SHP77 (cell line): ENCODE measurements at regions not wholly inside any gene's neighbourhood (a gene's known extent, or its start where the extent isn't known, plus 50 kb on each side); places are given as distances from the start of the nearest gene placed in this dataset.
"Not testable (repeated sequence)": the region's sequence is repeated elsewhere in the genome, so short reads cannot be mapped to it uniquely, and the experiment has no call there.

Experiments
- DNase-seq, 2 experiments: peaks; one replicate each; lab custom pipeline; 2025; lab: John Stamatoyannopoulos, UW

GRCh38 chr17:34740565-34741520 is 161.5 kb downstream of the TMEM132E start:
- no peak for DNase-seq

GRCh38 chr17:34739386-34739785 is 160.0 kb downstream of the TMEM132E start:
- DNase-seq = no peak

GRCh38 chr17:34737673-34738072 is 158.3 kb downstream of the TMEM132E start:
- not testable (repeated sequence) for DNase-seq

DNA sequence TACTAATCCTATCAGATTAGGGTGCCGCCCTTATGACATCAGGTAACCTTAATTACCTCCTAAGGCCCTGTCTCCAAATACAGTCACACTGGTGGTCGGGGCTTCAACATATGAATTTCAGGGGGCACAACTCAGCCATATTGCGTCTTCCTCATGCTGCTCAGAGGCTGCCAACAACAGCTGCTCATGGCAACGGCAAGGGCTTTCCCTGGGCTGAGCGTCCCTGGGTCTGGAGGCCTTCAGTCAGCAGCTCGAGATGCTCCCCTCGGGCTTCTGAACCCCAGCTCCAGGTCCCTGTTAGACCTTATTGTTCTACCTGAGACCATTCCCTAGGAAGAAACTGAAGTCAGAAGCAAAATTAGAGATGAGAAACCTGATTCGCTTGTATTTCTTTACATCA is 157.2 kb downstream of the TMEM132E start:
- DNase-seq = no peak

GRCh38 chr17:34733333-34733732 is 154.0 kb downstream of the TMEM132E start:
- no peak for DNase-seq

GRCh38 chr17:34730816-34731215 is 151.4 kb downstream of the TMEM132E start:
- DNase-seq = no peak

GRCh38 chr17:34728771-34729310 is 149.5 kb downstream of the TMEM132E start:
- no peak for DNase-seq

- DNase-seq = no peak
Measured at GRCh38 chr17:34727601-34728000, 148.2 kb downstream of the TMEM132E start.

DNA sequence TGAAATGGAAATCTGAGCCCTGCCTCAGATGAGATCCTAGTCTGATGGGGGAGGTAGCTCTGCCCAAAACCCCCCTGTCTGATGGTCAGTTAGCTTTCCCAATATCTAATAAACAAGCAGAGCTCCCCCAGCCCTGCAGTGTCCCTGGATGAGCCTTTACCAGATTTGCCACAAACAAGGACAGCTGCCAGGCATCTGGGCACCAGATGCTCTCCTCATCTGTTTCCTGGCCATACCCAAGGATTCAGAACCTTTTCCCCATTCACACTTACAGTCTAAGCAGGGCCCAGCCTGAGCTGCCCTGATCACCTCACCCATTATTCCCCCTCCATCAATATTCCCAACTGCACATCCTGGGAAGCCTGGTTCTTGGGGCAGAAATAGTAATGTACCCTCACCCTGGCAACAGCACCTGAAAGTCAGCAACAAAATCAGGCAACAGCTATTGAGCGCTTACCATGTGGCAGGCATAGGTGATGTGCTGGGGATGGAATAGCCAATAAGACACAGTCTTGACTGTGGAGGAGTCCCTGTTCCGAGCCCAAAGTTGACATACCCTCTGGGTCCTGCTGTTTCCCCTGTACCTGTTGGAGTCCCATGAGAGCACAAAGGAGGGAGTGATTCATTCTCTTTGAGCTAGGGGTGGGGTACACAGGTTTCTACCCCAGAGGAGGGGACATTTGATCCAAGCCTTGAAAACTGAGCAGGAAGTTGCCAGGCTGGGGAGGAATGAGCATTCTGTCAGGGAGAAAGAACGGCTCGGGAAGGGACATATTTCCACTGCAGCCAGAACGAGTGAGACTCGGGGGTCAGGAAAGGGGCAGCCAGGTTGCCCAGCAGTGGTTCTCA is 147.4 kb downstream of the TMEM132E start:
- DNase-seq = no peak

GRCh38 chr17:34725725-34726124 is 146.3 kb downstream of the TMEM132E start:
- DNase-seq = no peak

DNA sequence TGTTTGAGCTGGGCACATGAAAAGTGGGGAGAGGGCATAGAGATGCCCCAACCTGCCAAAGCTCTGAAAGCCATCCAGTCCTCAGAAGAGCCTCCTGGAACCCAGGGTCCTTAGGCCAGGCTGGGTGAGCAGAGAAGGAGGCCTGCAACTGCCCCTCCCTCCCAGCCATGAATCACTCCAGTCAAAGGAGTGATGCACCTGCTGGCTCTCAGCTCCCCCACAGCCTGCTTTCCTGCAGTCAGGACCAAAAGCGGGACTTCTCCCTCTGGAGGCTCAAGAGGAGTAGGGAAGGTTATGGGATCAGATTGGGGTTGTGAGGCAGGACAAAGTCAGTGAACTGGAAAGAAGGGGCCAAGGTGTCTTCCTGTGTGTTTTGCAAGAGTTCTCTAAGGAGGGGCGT is 145.6 kb downstream of the TMEM132E start:
- peak; percentile 8 to 10 for DNase-seq

DNA sequence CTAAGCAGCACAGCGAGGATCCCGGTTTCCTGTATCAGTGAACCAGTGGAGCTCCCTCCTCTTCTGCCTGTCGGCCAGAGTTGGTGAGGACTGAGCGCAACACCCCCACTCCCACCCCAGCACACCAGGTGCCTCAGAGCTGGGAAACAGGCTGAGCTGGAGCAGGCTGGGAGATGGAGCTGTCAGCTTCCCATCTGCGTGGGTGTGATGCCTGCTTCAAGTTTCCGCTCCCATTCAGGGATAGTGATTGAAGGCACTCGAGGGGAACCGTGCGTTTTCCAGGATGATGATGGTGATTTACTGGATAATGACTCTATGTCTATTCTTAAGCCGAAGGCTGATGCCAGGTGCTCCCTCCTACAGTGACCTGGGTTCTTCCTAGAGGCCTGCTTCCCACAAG is 144.5 kb downstream of the TMEM132E start:
- no peak for DNase-seq

- DNase-seq = no peak
Measured at GRCh38 chr17:34721326-34721725, 141.9 kb downstream of the TMEM132E start.

DNA sequence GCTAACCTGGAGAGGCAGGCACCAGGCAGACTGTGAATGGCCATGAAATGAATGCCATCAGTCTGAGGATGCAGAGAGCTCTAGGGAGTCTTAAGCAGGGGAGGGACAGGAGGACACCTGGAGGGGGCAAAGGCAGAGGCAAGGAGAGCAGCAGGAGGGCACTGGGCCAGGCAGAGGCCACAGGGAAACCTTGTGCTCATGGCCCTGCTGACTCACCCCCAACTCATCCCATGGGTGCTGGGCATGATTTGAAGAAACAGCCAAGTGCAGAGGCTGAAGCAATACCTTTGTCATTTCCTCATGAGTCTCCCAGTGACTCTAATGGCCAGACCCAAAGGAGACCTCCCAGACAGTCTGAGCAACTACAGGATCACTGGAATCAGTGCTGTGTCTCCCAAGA is 141.4 kb downstream of the TMEM132E start:
- no peak for DNase-seq

DNA sequence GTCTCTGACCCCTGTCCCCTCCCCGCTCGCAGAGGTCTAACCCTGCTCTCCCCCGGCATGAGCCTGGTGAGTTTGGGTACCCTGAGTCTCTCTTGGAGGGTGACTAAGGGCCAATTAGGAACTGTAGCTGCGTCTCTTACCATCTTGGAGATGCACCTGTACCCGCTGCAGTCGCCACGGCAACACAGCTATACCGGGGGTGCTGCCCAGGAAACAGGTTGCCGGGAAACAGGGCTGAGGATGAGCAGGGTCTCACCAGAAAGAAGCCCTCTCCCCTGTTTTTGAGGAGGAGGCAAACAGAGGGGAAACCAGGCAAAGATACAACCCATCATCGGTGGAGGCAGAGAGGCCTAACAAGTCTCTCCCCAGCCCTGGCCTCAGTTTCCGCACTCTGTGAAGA is 140.2 kb downstream of the TMEM132E start:
- DNase-seq = no peak

GRCh38 chr17:34717092-34717491 is 137.7 kb downstream of the TMEM132E start:
- no peak for DNase-seq

DNA sequence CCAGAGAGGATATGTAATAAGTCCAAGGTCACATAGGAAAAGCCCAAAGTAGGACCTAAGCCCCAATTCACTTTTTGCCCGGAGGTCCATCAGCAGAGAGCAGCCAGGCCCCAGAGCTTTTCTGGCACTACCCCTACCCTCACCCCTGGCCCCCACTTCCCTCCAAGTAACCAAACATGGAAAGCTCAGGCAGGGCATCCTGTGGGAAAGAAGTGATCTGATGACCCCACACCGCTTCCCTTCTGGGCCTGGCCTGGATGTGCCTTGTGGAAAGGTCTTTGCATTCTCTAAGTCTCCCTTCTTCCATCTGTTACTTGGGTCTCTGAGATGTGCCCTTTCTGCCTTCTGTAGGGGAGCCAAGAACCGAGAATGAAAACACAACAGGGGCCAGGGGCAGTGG is 136.9 kb downstream of the TMEM132E start:
- DNase-seq = no peak

DNA sequence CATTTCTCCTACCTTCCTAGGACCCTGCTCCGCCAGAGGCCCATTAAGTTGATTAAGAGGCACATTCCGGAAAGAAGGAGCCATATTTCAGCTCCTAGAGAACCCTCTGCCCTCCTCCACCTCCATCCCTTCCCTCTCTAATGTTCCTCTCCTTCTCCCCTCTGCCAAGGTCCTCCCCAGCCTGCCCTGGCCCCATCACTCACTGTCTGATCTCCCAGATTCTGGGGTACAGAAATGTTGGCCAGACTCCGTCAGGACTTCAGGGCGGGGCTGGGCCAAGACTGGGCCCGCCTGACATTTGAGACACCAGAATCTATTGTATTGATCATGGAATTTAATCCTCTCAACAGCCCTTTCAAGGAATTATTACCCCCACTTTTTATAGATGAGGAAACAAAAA is 136.1 kb downstream of the TMEM132E start:
- no peak for DNase-seq

GRCh38 chr17:34714475-34715410 is 135.4 kb downstream of the TMEM132E start:
- DNase-seq = no peak

GRCh38 chr17:34713687-34714086 is 134.3 kb downstream of the TMEM132E start:
- no peak for DNase-seq

DNA sequence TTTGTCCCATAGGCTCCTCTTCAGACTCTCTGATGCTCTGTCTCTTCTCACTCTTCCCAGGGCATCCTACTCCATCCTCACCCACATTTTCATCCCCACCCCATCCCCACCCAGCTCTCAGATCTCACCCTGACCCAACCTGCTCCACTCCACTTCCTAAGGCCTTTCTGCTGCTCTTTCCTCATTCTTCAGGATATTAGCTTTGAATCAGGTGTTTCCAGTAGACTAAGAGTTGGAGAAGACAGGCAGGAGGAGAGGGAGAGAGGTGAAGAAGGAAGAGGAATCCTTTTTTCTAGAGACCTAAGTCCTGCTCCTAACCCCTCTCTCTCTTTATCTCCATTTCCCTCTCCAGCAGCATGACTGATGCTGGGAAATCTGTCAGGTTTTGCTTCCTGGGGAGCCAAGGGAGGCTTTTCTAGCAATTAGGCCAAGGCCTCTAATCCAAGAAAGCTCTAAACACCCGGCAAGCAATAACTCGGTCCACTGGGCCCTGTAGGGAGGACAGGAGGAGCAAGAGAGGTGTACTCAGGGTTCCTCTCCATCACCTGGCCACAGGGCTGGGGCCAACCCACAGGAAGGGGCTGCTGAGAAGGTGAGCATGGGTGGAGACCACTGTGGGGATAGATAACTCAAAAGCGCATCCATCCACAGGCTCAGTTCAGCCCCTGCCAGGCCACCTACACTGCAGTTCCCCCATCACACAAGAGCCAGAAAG is 133.3 kb downstream of the TMEM132E start:
- DNase-seq = no peak
